ENCODE measurements at regions not wholly inside any gene's neighbourhood (a gene's known extent, or its start where the extent isn't known, plus 50 kb on each side); places are given as distances from the start of the nearest gene placed in this dataset.

GRCh38 chr4:45160951-45161350, 434.6 kb upstream of the GNPDA2 start:
- no peaks in the 10 kb centered on the region for H3K4me1 Mint-ChIP-seq
- ATAC-seq (ENCODE audit: low read depth): no peak
- no peak for DNase-seq

GRCh38 chr4:45155081-45155777, 428.9 kb upstream of the GNPDA2 start:
- no peaks in the 10 kb centered on the region for H3K27me3 Mint-ChIP-seq
- no peak for TF ChIP-seq CTCF (IDR thresholded peaks at IDR 0.05)
- ATAC-seq (ENCODE audit: low read depth): no peak
- peaks cover 4% of the 10 kb centered on the region for H3K9me3 Mint-ChIP-seq
- no peak for DNase-seq
- no peaks in the 10 kb centered on the region for H3K36me3 Mint-ChIP-seq (ENCODE audit: low read depth)
- POLR2A ChIA-PET: no interaction called here
- CTCF ChIA-PET: no interaction called here
- H3K4me3 Mint-ChIP-seq: no peak overlapping the region
- no peaks in the 10 kb centered on the region for H3K4me1 Mint-ChIP-seq
- intact Hi-C loops (cut with micrococcal nuclease): no loop called here
- H3K27ac Mint-ChIP-seq: no peak overlapping the region

More at GRCh38 chr4:45160951-45161350, 434.6 kb upstream of the GNPDA2 start:
- ChIA-PET CTCF (no interaction called here), POLR2A (no interaction called here)
- Mint-ChIP-seq H3K27me3 (no peaks in the 10 kb centered on the region), H3K4me3 (no peak overlapping the region), H3K27ac (no peak overlapping the region), H3K36me3 (ENCODE audit: low read depth) (no peaks in the 10 kb centered on the region), H3K9me3 (peaks cover 2% of the 10 kb centered on the region)
- intact Hi-C loops (cut with micrococcal nuclease): no loop called here
- no peak for TF ChIP-seq CTCF (IDR thresholded peaks at IDR 0.05)

GRCh38 chr4:45147866-45148265, 421.5 kb upstream of the GNPDA2 start:
- ChIA-PET CTCF (no interaction called here), POLR2A (no interaction called here)
- DNase-seq (no peak), ATAC-seq (ENCODE audit: low read depth) (no peak)
- Mint-ChIP-seq H3K4me1 (no peaks in the 10 kb centered on the region), H3K27ac (no peak overlapping the region), H3K36me3 (ENCODE audit: low read depth) (no peaks in the 10 kb centered on the region), H3K27me3 (no peaks in the 10 kb centered on the region), H3K4me3 (no peak overlapping the region), H3K9me3 (peaks cover 5% of the 10 kb centered on the region)
- intact Hi-C loops (cut with micrococcal nuclease): no loop called here
- TF ChIP-seq CTCF (IDR thresholded peaks at IDR 0.05): no peak

GRCh38 chr4:45131020-45131419, 404.7 kb upstream of the GNPDA2 start:
- POLR2A ChIA-PET: no interaction called here
- CTCF ChIA-PET: no interaction called here
- no peaks in the 10 kb centered on the region for H3K4me1 Mint-ChIP-seq
- intact Hi-C loops (cut with micrococcal nuclease): no loop called here
- H3K4me3 Mint-ChIP-seq: no peak overlapping the region
- no peak for DNase-seq
- H3K9me3 Mint-ChIP-seq: peaks cover 4% of the 10 kb centered on the region
- no peaks in the 10 kb centered on the region for H3K36me3 Mint-ChIP-seq (ENCODE audit: low read depth)
- TF ChIP-seq CTCF (IDR thresholded peaks at IDR 0.05): no peak
- no peaks in the 10 kb centered on the region for H3K27me3 Mint-ChIP-seq
- no peak for ATAC-seq (ENCODE audit: low read depth)
- no peak overlapping the region for H3K27ac Mint-ChIP-seq

- Mint-ChIP-seq H3K27ac (no peak overlapping the region), H3K36me3 (ENCODE audit: low read depth) (no peaks in the 10 kb centered on the region), H3K27me3 (no peaks in the 10 kb centered on the region), H3K9me3 (no peaks in the 10 kb centered on the region), H3K4me1 (no peaks in the 10 kb centered on the region), H3K4me3 (no peak overlapping the region)
- intact Hi-C loops (cut with micrococcal nuclease): no loop called here
- DNase-seq (no peak), ATAC-seq (ENCODE audit: low read depth) (no peak)
- no peak for TF ChIP-seq CTCF (IDR thresholded peaks at IDR 0.05)
- POLR2A ChIA-PET: no interaction called here
- CTCF ChIA-PET: no interaction called here
Observed at GRCh38 chr4:45122406-45122805, 396.1 kb upstream of the GNPDA2 start.
